DMS 273 treated with DMSO at 0.1 percent for 48 hours (cell line): ENCODE measurements at regions not wholly inside any gene's neighbourhood (a gene's known extent, or its start where the extent isn't known, plus 50 kb on each side); places are given as distances from the start of the nearest gene placed in this dataset.
"Not testable (repeated sequence)": the region's sequence is repeated elsewhere in the genome, so short reads cannot be mapped to it uniquely, and the experiment has no call there.

ENCODE experiments used
- DNase-seq: peaks from one replicate; lab custom pipeline; 2025; lab: John Stamatoyannopoulos, UW

DNA sequence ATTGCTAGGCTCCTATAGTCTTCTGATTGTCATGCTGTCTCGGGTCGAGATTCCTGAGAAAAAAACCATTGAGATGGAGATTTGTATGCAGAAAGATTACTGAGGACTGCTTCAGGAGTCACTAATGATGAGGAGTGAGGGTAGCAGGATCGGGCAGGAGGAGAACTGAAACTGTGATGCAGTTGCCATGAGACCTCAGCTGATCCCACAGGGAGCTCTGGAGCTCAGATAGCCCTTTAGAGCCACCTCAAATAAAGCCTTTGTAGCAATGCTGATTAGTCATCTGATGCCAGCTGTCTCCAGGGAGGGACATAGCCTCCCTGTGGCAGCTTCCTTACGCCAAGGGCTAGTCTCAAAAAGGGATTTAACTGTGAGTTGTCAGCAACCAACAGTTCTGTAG, 256.9 kb downstream of the DMAC1 start:
- no peak for DNase-seq

DNA sequence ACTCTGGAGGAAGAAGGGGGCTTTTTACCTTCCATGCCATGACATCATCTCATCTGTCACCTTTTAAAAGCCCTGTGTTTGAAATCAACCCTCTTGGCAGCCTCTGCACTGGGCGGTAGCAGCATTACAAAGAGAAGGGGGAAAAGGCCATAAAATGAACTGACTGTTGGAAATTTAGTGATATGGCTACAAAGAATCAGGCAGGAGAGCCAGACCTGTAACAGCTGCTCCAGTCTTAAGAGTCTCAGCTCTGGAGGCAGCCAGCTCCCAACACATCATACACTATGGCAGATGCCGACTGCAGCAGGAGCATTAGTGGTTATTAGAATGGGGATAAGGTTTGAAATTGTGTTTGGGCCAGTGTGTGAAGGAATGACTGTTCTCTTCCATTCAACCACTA, 257.5 kb downstream of the DMAC1 start:
- no peak for DNase-seq

DNA sequence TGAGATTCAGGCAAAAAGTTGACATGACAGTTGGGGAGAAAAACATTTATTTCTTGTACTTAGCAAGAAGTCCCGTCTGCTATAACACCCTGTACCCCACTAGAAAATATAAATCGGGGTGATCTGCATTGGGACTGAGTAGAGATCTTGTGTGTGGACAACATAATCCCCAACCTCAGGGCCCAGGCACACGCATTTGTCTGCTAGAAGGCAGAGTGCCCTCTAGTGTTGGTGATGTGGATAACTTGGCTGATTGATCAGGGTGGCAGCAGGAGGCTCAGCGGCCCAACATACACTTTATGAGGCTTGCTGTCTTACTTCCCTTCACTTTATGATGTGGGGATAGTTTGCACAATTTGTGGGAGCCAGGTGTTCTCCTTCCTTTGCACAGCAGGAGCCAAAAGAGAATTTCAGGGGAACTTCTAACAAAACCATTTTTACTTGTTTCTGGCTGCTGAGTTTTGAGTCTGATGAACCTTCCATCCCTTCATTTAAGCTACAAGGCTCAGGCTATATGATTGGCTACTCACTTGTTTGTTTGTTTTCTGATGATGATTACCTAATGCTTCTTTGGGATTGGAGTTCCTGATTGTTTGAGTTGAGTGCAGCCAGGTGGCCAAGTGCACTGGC, 263.2 kb downstream of the DMAC1 start:
- DNase-seq = no peak

DNA sequence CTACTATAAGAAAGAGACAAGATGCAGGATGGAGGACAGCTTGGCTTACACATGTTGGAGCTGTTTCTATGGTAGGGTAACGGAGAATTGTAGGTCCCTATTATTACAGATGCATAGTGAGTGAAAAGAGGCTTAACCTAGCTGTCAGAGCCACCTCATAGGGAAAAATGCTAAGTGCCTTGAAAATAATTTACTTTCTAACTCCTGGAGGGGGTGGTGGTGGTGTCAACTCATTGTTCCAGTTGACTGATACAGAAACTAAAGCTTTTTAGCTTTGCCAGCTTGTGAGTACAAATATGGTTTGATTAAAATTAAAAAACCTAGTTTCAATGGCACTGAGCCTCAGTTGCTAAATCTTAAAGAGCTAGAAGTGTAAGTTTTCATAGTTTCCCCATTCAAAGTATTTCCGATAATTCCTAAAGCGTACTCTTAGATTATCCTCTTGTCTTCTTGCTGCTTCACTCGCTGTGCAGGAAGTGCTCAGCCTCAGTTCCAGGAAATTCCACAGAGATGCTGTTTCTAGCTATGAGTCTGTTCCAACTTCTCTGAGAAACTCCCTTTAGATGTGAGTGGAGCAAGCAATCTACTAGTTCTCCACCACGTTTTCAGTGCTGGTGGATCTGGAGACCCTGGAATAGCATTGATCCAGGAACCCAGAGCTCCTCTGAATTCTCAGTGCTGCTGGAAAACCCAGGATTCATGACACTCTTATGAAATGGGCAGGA, 265.2 kb downstream of the DMAC1 start:
- no peak for DNase-seq

DNA sequence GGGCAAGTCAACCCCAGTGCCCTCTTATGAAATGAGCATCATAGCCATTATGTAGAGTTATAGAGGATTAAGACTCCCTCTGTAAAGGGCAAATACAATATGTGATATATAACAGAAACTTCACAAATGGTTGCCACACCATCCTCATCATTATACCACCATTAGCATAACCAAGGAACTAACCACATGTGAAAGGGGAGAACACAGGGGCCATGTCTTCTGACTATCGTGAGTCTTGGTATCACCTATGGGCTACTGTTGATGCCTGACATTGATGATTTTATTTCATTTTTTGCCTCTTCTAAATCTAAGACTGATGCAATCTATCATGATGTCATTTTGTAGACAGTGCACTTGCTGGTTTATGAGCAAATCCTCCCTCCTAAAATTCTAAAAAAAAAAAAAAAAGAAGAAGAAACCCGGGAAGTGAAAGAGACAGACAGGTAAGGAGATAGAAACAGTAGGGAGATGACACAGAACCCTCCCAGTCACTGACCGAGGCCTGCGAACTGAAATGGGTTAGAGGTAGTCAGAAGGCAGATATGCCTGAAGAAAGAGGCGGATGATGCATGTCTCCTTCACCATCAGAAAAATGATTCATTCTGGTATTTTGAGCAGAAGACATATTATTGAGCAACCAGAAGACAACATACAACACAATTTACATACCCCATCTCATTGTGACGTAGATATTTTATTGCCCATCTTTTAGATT, 266.0 kb downstream of the DMAC1 start:
- DNase-seq = no peak

DNA sequence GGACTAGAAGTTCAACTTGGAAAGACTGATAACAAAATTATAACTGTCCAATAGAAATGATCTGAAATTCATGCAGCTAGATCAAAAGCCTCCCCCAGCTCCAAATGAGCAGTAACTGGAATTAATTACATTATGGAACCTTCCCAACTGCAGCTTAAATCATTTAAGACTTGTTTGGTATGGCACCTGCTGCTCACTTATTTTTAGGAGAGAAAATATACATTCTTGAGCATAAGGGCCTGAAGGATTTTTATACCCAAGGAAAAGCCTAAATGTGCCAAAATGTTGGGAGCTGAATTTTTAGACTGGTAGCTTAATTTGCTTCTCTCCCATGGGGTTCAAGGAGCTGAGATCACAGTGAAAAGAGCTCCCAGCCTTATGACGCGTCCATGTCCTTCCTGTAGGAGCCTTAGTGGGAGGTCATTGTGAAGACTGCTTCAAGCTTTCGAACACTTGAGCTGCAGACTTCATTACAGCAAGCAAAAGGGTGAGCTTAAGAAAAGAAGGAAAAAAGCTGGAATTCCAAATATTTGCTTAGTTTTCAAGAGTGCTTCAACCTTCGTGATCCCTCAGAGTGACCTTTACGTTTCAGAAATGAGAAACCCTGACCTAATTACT, 276.0 kb downstream of the DMAC1 start:
- no peak for DNase-seq

DNA sequence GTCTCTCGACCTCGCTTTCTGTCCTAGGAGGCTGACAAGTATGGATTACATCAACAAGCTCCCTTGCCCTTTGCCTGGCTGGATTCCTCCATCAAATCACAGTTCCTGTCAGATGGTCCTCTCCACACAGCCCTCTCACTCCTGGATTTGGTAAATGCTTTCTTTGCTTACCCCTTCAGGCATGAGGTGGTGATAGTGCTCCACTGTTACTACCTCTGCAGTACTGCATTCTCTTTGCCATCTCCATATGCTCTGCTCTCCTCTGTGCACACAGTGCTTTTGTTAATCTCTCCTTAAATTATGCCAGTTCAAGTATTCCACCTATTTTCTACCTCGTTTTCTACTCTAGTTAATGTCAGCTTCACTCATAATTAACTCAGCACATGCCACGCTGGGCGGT, 279.2 kb downstream of the DMAC1 start:
- no peak for DNase-seq

DNA sequence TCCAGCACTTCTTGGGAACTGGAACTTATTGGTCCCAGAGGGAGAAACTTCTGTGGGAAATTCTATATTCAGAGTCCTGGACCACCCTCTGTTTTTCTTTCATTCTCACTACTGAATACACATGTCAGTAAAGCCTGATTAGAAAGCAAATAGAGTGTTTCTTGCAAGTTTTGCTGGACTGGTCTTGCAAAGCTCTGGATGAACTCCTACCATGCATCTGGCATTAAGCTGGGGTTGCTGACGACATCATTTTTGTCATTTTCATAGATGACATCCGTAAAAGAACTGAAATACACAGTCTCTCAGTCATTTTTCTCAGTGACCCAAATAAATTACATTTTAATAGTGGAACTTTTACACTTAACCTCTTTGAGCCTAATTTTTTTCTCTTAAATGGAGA, 283.2 kb downstream of the DMAC1 start:
- no peak for DNase-seq

DNA sequence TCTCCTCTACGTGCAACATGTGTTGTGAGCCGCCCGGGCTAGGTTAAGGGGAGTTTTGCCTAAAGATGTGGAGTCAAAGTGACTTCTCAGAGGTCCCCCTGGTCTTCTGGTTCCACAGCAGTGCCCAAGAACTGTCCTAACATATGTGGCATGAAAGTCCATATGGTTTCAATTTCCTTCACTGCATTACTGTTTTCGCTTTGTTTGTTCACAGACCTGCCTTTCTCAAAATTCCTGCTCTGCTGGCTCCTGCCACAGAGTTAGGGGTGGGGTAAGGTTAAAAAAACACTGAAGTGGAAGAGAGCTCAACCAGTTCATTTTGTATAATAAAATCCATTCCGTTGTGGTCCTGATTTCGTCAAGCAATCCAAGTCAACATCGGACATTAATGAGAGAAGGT, 289.4 kb downstream of the DMAC1 start:
- DNase-seq = no peak

DNA sequence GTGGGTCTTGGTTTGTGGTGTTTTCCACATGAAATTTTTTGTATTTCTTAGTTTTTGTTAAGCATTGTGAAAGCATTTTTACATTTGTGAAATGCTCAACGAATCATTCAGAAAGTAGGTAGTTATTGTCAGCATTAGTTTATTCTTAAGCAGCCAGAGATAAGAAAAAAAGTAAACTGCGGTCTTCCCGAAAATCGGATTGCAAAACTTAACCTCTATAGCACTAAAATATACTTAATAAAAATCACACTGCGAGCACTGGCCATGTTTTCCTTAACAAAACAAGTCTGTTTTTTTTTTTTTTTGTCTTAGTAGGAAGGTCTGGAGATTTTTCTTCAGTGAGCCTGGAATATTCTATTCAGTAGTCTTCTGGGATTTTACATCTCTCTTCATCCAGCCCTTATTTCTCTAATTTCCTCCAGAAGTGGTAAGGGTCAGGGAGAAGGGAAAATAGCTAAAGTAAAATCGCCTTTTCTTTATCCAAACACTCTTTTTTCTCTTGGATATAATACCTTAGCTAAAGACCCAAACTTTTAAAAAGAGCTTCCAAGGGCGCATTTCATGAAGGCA, 289.9 kb downstream of the DMAC1 start:
- DNase-seq = no peak

DNA sequence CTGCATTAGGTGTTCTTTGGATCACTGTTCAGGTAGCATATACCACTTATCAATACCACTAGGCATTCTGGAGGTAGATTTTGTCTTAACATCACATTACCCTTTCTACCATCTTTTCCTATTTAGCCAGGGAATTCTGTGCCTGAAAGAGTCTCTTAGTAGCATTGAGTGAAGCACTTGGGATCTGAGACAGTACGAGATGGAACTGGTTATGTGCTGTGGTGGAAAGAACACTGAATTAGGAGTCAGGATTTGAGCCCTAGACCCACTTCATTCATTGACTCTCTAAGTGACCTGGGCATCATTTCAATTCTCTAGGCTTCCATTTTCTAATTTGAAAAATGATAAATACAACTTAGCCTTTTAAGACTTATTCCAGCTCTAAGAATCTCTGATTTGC, 291.1 kb downstream of the DMAC1 start:
- DNase-seq = no peak

DNA sequence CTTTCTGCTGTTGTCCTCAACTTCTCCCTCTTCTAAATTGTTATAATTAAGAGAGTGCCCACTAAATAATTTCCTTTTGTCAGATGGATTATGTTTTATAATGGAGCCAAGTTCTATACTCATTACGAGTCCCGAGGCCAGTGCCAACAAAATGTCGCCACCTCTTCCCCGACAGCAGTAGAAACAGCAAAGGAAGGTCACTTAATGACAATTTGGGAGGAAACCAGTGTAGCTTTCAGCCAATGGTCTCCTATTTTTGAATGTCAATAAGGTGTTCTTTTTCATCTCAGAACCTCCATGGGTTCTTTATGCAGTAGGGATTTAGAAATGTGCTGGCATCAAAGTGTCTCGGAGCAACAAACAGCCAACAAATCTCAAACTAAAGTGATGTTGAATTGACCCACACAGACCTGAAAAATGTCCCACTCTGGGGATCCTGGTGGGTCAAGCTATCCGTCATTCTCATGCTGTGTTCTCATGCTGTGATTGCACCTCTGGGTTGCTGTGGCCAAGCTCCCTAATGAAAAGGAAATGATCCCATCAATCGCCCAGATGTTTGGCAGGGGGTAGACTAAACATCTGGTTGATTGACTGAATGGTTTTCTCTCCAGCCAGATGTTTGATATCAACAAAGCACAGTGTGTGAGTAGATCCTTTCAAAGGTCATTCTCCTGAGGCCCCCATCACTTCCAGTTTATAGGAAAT, 291.9 kb downstream of the DMAC1 start:
- no peak for DNase-seq

DNA sequence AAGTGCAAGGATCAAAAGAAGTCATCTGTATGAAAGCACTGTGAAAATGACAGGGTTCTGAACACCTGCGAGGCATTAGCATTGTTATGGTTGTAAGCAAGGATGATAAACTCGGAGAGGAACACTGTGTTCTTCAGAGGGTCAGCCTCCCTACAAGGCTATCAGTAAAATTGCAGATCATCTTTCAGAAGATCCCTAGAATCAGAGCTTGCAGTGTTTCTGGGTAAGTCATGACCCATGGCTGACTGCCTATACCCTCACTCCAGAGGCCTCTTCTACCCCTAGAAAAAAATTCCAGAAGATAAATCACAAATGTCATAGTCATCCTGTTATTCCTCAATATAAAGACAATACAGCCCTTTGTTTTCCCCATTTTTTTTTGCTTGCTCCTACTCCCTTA, 292.6 kb downstream of the DMAC1 start:
- DNase-seq = no peak

DNA sequence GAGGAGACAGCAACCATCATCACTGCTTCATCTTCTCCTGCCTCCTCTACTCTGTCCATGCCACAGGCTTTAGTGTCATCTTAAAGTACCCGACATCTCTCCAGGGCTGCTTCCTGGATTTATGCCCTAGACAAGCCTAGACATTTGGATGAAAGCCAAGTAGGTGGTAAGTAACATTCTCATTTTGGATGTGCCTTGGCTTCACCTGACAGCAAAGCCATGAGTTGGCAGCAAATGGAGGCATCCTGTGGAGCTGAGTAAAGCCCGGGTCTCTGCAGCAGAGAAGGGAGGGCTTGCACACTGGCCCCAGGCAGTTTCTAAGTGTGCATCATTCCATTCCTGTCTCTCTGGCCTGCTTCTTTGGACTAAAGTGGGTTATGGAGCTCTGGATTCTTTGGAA, 299.1 kb downstream of the DMAC1 start:
- no peak for DNase-seq

DNA sequence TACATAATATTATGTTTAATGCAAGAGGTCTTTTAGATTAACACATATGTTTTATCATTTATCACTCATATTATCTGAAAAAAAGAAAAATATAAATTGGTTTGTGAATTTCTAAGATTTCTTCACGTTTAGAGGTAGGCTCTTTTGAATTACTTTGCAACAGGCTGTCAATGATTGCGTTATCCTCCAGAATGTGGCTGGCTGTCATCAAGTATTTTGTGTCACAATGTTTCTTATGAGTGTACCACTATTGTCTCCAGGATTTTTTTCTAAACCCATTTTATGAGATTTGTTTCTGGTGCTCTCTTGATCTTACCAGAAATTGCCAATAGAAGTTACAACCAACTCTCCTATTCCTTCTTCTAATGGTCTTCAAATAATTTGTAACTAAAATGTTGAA, 307.9 kb downstream of the DMAC1 start:
- DNase-seq = no peak

DNA sequence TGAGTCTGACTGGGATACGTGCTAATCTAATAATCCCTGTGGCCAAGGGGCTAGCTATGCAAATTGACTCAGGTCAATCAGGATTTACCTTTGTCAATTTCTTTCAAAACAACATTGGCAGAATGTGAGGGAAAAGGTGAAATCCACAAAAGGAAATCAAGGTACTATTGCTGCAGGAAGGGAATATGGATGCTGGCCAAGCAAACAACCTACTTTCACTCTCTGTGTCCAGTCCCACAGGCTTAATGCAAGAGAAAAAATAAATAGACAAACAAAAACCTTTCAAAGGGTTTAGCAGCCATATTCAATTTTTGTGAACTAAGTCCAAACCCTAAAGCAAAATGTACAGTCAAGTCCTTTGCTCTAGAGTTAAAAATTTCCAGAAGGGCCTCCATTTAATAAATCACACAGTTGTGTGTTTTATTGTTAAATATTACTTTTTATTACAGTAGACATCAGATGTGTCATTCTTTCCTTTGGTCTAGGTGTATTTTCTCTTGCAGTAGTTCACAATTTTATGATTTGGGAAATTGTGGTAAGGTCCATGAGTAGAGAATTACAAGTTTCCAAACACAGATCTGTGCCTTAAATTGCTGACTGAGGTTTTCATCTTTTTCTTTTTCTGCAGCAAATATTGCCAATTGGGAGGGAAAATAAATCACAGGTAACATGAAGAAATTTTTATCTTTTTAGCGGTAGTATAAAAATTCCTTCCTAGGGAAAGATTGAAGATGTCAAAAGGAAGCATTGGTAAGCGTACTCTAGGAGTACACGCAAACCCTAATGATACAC, 309.1 kb downstream of the DMAC1 start:
- no peak for DNase-seq

DNA sequence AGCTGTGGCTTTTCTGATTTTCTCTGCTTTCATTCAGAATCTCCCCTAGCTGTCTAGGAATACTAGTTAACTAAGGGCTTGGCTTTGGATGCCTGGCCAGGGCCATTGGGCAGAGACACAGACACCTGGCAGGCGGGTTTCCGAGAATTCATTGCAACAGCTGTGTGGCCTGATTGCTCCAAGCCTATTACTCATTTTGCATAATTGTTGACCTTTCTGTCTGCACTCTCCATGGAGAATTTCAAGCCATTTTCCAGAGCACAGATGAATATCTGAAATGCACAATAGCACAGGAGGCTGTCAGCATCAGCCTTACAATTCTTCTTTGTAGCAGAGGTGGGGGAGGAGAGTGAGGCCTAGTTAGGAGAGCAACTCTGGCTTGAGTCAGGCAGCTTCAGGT, 310.5 kb downstream of the DMAC1 start:
- DNase-seq = no peak

DNA sequence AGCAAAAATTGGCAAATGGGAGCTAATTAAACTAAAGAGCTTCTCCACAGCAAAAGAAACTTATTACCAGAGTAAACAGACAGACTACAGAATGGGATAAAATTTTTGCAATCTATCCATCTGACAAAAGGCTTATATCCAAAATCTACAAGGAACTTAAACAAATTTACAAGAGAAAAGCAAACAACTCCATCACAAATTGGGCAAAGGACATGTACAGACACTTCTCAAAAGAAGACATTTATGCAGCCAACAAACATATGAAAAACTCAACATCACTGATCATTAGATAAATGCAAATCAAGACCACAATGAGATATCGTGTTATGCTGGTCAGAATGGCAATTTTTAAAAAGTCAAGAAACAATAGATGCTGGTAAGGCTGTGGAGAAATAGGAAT, 315.6 kb downstream of the DMAC1 start:
- DNase-seq = not testable (repeated sequence)

DNA sequence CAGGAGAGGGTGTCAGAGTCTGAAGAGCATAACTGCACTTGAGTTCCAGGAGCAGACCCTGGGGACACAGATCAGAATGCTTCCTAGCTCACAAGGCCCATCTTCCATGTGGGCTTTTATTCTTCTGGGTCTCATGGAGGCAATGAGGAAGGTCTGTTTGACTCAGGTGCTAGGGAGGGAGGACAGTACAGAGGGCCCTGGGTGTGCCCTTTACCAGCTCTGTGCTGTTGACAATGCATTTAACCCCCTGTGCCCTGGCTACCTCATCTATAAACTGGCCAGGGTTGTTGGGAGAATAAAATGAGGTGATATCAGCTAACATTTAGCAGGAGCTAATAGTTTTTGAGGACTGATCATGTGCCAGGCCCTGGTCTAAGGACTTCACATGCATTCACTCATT, 318.0 kb downstream of the DMAC1 start:
- no peak for DNase-seq

DNA sequence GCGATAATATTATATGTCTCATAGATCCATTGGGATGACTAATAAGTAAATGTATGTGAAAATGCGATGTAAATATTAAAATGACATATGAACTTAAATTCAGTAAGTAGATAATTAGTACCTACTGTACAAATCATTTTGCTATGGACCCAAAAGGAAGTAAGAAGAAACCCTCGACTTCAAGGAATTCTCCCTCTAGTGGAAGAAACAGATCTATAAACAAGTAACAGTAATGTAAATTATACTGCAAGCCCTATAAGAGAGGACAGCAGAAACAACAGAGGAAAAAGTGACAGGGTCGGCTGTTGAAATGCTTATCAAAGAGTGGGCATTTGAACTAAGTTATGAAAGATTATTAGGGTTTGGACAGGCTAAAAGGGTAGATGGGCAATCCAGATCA, 320.3 kb downstream of the DMAC1 start:
- DNase-seq = no peak

DNA sequence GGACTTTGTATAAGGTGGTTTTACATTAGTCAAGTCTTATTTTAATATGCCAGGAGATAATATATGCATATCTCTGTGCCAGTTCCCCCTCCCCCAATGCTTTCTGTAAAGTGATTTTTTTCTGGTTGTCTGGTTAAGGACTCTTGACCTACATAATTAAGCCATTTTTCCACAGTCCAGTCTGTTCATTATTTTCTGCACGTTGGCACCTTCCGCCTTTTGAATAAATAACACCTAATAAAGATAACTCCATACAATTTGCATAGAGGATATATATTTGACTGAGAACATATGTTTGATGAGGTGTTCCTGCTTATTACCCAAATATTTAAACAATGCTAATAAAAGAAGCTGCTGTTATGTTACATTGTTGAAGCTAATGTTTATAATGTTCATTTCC, 320.9 kb downstream of the DMAC1 start:
- DNase-seq = no peak
